ENCODE measurements at regions not wholly inside any gene's neighbourhood (a gene's known extent, or its start where the extent isn't known, plus 50 kb on each side); places are given as distances from the start of the nearest gene placed in this dataset.

- TF ChIP-seq GABPA (IDR thresholded peaks at IDR 0.05 in 1 of 2, conservative IDR thresholded peaks at IDR 0.05 in 1 of 2) (no peak), CTCF (IDR thresholded peaks at IDR 0.05; ENCODE audit: low read depth, low read length, missing input control) (no peak), MAX (IDR thresholded peaks at IDR 0.05) (no peak), REST (IDR thresholded peaks at IDR 0.05) (no peak)
Measured at GRCh38 chr3:127073941-127074820, 91.3 kb downstream of the PLXNA1 start.
